GM19372 (cell line): ENCODE measurements at regions not wholly inside any gene's neighbourhood (a gene's known extent, or its start where the extent isn't known, plus 50 kb on each side); places are given as distances from the start of the nearest gene placed in this dataset.
A peak's percentile ranks its signal among the peaks of the same experiment; 100 is the strongest.
"Not testable (repeated sequence)": the region's sequence is repeated elsewhere in the genome, so short reads cannot be mapped to it uniquely, and the experiment has no call there.

Source experiments
- ATAC-seq: cut with Tn5 transposase; IDR thresholded peaks from one replicate; pipeline ENCODE4 v1.9.1; 2021; ENCODE audit warnings: mild to moderate bottlenecking, low read depth, moderate library complexity; ENCODE audit not compliant: unreplicated experiment

GRCh38 chr18:22560797-22561196, 143.1 kb upstream of the CTAGE1 start:
- no peak for ATAC-seq

- ATAC-seq = peak; percentile 87
Measured at GRCh38 chr18:22563164-22563583, 145.5 kb upstream of the CTAGE1 start.

- ATAC-seq = no peak
Measured at GRCh38 chr18:22564036-22564435, 146.3 kb upstream of the CTAGE1 start.

- no peak for ATAC-seq
Measured at GRCh38 chr18:22566703-22567420, 149.1 kb upstream of the CTAGE1 start.

GRCh38 chr18:22567794-22568193, 150.1 kb upstream of the CTAGE1 start:
- ATAC-seq = no peak

- ATAC-seq = no peak
Measured at GRCh38 chr18:22570492-22570891, 152.8 kb upstream of the CTAGE1 start.

GRCh38 chr18:22572341-22572740, 154.6 kb upstream of the CTAGE1 start:
- ATAC-seq = no peak

- ATAC-seq = no peak
Measured at GRCh38 chr18:22579271-22579670, 161.6 kb upstream of the CTAGE1 start.

GRCh38 chr18:22585333-22585732, 167.6 kb upstream of the CTAGE1 start:
- no peak for ATAC-seq

- no peak for ATAC-seq
Measured at GRCh38 chr18:22585821-22586220, 168.1 kb upstream of the CTAGE1 start.

GRCh38 chr18:22591222-22591621, 173.5 kb upstream of the CTAGE1 start:
- ATAC-seq = no peak

- ATAC-seq = no peak
Measured at GRCh38 chr18:22594155-22594690, 176.5 kb upstream of the CTAGE1 start.

- no peak for ATAC-seq
Measured at GRCh38 chr18:22601481-22601880, 183.8 kb upstream of the CTAGE1 start.

- not testable (repeated sequence) for ATAC-seq
Measured at GRCh38 chr18:22602456-22602855, 184.7 kb upstream of the CTAGE1 start.

GRCh38 chr18:22603902-22604301, 186.2 kb upstream of the CTAGE1 start:
- ATAC-seq = no peak

- ATAC-seq = no peak
Measured at GRCh38 chr18:22604390-22604985, 186.8 kb upstream of the CTAGE1 start.

GRCh38 chr18:22604986-22605421, 187.3 kb upstream of the CTAGE1 start:
- no peak for ATAC-seq

GRCh38 chr18:22605736-22606135, 188.0 kb upstream of the CTAGE1 start:
- no peak for ATAC-seq

- ATAC-seq = no peak
Measured at GRCh38 chr18:22606563-22607283, 189.0 kb upstream of the CTAGE1 start.

GRCh38 chr18:22607284-22607635, 189.5 kb upstream of the CTAGE1 start:
- no peak for ATAC-seq

GRCh38 chr18:22608847-22609246, 191.1 kb upstream of the CTAGE1 start:
- no peak for ATAC-seq
